ENCODE measurements at regions not wholly inside any gene's neighbourhood (a gene's known extent, or its start where the extent isn't known, plus 50 kb on each side); places are given as distances from the start of the nearest gene placed in this dataset.

- TF ChIP-seq POLR2A (IDR thresholded peaks at IDR 0.05) (no peak), CTCF (IDR thresholded peaks at IDR 0.05) (no peak)
Observed at GRCh38 chr5:52705720-52706119, 82.0 kb upstream of the ITGA1 start.
